GM12878 (cell line): ENCODE measurements at regions not wholly inside any gene's neighbourhood (a gene's known extent, or its start where the extent isn't known, plus 50 kb on each side); places are given as distances from the start of the nearest gene placed in this dataset.

Experiments used
- EGR1 ChIP-seq, 2 experiments: IDR thresholded peaks; 1 replicate in 1 of 2; 2 replicates in 1 of 2; pipeline ENCODE4 v1.6.1; 2011 to 2012; ENCODE audit warnings: low read depth in 2 of 2, low read length in 2 of 2, borderline replicate concordance in 1 of 2, mild to moderate bottlenecking in 1 of 2, moderate library complexity in 1 of 2
- ESRRA ChIP-seq: IDR thresholded peaks from 2 replicates; pipeline ENCODE4 v1.6.1; 2012; ENCODE audit warnings: mild to moderate bottlenecking, low read length, improper control_type of control experiment
- FOXM1 ChIP-seq: IDR thresholded peaks from 2 replicates; pipeline ENCODE4 v1.6.1; 2012; ENCODE audit warnings: low read depth, mild to moderate bottlenecking, inconsistent platforms, low read length, moderate library complexity
- JUNB ChIP-seq: IDR thresholded peaks from 2 replicates; pipeline ENCODE4 v1.6.1; 2016; ENCODE audit warnings: antibody characterized with exemption, mild to moderate bottlenecking
- KDM1A ChIP-seq: fragments of 200-600 bp; sonication (generic); IDR thresholded peaks from 2 replicates; pipeline ENCODE4 v1.6.1; 2016; ENCODE audit warnings: borderline replicate concordance
- NRF1 ChIP-seq: conservative IDR thresholded peaks from 2 replicates; pipeline ENCODE4 v1.6.1; 2011; ENCODE audit warnings: mild to moderate bottlenecking, low read depth, low read length, improper control_type of control experiment
- POLR2A ChIP-seq: IDR thresholded peaks from 2 replicates; pipeline ENCODE4 v1.6.1; 2011; ENCODE audit warnings: low read depth, mild to moderate bottlenecking, low read length
- POLR2AphosphoS5 ChIP-seq: IDR thresholded peaks from 2 replicates; pipeline ENCODE4 v1.6.1; 2011; ENCODE audit warnings: mild to moderate bottlenecking, low read length, inconsistent platforms
- TCF7 ChIP-seq: IDR thresholded peaks from 2 replicates; pipeline ENCODE4 v1.6.1; 2014; ENCODE audit warnings: antibody characterized with exemption, borderline replicate concordance
- TF ChIP-seq, protein P1 (sequence below), 3 experiments: IDR thresholded peaks in 2 of 3; conservative IDR thresholded peaks in 1 of 3; 2 replicates each; pipeline ENCODE4 v1.5.1; 2011; ENCODE audit warnings: low read depth in 3 of 3, low read length in 3 of 3, mild to moderate bottlenecking in 3 of 3, control low read depth in 2 of 3, moderate library complexity in 2 of 3, inconsistent platforms in 1 of 3, mixed read lengths in 1 of 3; ENCODE audit not compliant: control insufficient read depth in 2 of 3, insufficient read depth in 1 of 3; ENCODE audit errors: extremely low read depth in 1 of 3
- TF ChIP-seq, protein P2 (sequence below): fragments of 450-650 bp; IDR thresholded peaks from 2 replicates; pipeline ENCODE4 v1.6.1; 2016; ENCODE audit warnings: mild to moderate bottlenecking

DNA sequence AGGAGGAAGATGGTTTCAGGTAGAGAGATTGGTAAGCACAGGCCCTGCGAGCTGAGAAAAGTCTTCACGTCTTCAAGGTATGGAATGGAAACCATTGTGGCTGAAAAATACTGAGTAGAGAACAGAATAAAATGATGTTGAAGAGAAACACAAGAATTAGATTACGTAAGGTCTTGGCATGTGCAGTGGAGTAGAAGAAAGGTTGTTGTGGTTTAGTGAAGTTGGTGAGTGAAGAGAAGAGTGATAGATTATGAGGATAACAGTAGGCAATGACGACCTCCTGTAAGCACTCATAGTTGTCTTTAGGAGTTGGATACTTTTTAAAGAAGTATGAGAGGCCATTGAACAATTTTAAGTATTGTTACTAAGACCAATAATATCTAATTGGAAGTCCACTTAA lies 642.6 kb downstream of the PCDH7 start:
- TF ChIP-seq NRF1 (no peak), KDM1A (no peak), POLR2A (no peak), POLR2AphosphoS5 (no peak), ESRRA (no peak), TCF7 (no peak), EGR1 (IDR thresholded peaks at IDR 0.05; ENCODE audit: borderline replicate concordance in 1 of 2, low read depth in 2 of 2, low read length in 2 of 2) (no peak), JUNB (no peak), FOXM1 (no peak)
- TF ChIP-seq, protein P1, sequence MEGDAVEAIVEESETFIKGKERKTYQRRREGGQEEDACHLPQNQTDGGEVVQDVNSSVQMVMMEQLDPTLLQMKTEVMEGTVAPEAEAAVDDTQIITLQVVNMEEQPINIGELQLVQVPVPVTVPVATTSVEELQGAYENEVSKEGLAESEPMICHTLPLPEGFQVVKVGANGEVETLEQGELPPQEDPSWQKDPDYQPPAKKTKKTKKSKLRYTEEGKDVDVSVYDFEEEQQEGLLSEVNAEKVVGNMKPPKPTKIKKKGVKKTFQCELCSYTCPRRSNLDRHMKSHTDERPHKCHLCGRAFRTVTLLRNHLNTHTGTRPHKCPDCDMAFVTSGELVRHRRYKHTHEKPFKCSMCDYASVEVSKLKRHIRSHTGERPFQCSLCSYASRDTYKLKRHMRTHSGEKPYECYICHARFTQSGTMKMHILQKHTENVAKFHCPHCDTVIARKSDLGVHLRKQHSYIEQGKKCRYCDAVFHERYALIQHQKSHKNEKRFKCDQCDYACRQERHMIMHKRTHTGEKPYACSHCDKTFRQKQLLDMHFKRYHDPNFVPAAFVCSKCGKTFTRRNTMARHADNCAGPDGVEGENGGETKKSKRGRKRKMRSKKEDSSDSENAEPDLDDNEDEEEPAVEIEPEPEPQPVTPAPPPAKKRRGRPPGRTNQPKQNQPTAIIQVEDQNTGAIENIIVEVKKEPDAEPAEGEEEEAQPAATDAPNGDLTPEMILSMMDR (IDR thresholded peaks at IDR 0.05 in 2 of 3, conservative IDR thresholded peaks at IDR 0.05 in 1 of 3; ENCODE audit: control insufficient read depth in 2 of 3, extremely low read depth in 1 of 3, insufficient read depth in 1 of 3, low read depth in 3 of 3, low read length in 3 of 3), result no peak
- TF ChIP-seq, protein P2, sequence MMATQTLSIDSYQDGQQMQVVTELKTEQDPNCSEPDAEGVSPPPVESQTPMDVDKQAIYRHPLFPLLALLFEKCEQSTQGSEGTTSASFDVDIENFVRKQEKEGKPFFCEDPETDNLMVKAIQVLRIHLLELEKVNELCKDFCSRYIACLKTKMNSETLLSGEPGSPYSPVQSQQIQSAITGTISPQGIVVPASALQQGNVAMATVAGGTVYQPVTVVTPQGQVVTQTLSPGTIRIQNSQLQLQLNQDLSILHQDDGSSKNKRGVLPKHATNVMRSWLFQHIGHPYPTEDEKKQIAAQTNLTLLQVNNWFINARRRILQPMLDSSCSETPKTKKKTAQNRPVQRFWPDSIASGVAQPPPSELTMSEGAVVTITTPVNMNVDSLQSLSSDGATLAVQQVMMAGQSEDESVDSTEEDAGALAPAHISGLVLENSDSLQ, result no peak
